ENCODE measurements at regions not wholly inside any gene's neighbourhood (a gene's known extent, or its start where the extent isn't known, plus 50 kb on each side); places are given as distances from the start of the nearest gene placed in this dataset.

DNA sequence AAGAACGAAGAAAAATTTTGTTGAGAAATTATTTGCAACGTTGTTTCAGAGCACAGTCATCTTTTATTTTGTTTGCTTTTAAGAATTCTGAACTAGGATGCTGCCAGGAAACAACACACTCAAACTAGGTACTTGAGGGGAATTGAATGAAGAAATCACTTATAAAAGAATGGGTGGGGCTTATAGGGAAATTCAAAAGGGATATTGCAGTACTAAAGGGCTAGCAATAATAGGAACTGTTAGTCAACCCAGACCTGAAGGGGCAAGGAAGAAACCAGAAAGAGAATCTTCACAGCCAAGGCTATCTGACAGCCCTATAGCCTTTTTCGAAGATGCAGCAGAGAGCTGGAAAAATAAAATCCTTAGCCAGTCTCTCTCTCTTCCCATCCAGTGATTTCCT, 179.3 kb downstream of the RPRM start:
- TF ChIP-seq, protein P1, sequence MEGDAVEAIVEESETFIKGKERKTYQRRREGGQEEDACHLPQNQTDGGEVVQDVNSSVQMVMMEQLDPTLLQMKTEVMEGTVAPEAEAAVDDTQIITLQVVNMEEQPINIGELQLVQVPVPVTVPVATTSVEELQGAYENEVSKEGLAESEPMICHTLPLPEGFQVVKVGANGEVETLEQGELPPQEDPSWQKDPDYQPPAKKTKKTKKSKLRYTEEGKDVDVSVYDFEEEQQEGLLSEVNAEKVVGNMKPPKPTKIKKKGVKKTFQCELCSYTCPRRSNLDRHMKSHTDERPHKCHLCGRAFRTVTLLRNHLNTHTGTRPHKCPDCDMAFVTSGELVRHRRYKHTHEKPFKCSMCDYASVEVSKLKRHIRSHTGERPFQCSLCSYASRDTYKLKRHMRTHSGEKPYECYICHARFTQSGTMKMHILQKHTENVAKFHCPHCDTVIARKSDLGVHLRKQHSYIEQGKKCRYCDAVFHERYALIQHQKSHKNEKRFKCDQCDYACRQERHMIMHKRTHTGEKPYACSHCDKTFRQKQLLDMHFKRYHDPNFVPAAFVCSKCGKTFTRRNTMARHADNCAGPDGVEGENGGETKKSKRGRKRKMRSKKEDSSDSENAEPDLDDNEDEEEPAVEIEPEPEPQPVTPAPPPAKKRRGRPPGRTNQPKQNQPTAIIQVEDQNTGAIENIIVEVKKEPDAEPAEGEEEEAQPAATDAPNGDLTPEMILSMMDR (conservative IDR thresholded peaks at IDR 0.05; ENCODE audit: low read depth in 2 of 2), result no peak
- no peak for TF ChIP-seq EZH2 (IDR thresholded peaks at IDR 0.05; ENCODE audit: low read depth, unreplicated experiment)
- no peak for TF ChIP-seq JUNB (IDR thresholded peaks at IDR 0.05; ENCODE audit: unreplicated experiment)
- no peak for TF ChIP-seq STAT1 (IDR thresholded peaks at IDR 0.05; ENCODE audit: unreplicated experiment)
- TF ChIP-seq POLR2AphosphoS5 (IDR thresholded peaks at IDR 0.05; ENCODE audit: low read depth), result no peak
- TF ChIP-seq, protein P2, sequence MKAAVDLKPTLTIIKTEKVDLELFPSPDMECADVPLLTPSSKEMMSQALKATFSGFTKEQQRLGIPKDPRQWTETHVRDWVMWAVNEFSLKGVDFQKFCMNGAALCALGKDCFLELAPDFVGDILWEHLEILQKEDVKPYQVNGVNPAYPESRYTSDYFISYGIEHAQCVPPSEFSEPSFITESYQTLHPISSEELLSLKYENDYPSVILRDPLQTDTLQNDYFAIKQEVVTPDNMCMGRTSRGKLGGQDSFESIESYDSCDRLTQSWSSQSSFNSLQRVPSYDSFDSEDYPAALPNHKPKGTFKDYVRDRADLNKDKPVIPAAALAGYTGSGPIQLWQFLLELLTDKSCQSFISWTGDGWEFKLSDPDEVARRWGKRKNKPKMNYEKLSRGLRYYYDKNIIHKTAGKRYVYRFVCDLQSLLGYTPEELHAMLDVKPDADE (IDR thresholded peaks at IDR 0.05), result no peak

Data from GM23338 (cell line).